SK-N-SH (cell line): ENCODE measurements at regions not wholly inside any gene's neighbourhood (a gene's known extent, or its start where the extent isn't known, plus 50 kb on each side); places are given as distances from the start of the nearest gene placed in this dataset.

Experiments
- CTCF ChIA-PET: fragments of 300-600, 350-600 bp; formaldehyde crosslinking; extraction: SDS; loops from one replicate; lab custom pipeline; 2021; lab: Yijun Ruan, JAX
- POLR2A ChIA-PET: fragments of 350-600 bp; sonication (Branson Sonifier 250); formaldehyde crosslinking; extraction: SDS; loops from one replicate; lab custom pipeline; 2020; ENCODE audit warnings: antibody characterized with exemption, inconsistent platforms; lab: Yijun Ruan, JAX
- DNase-seq: peaks from one replicate; pipeline ENCODE4 v3.0.0; 2012
- H2AFZ ChIP-seq: fragments of 200-600 bp; sonication (generic); 2 replicates; pipeline ENCODE4 v1.8.1; 2016; ENCODE audit warnings: antibody characterized with exemption, mild to moderate bottlenecking, low read depth
- H3F3A ChIP-seq: fragments of 200-600 bp; sonication (generic); replicated peaks from 2 replicates; pipeline ENCODE3; 2016; ENCODE audit warnings: antibody characterized with exemption, mild to moderate bottlenecking; ENCODE audit not compliant: insufficient read depth
- H3K27ac ChIP-seq, 2 experiments: fragments of 200-500 bp in 1 of 2; fragments of 200-600 bp in 1 of 2; sonication (Bioruptor generic) in 1 of 2; sonication (generic), shearing (Covaris generic) in 1 of 2; 2 replicates each; pipeline versions ENCODE4 v1.5.1 to v1.6.1; 2014 to 2016; ENCODE audit warnings: low read depth in 2 of 2, inconsistent platforms in 1 of 2, low read length in 1 of 2, mild to moderate bottlenecking in 1 of 2, mixed read lengths in 1 of 2
- H3K27me3 ChIP-seq: fragments of 200-600 bp; sonication (generic), shearing (Covaris generic); 2 replicates; pipeline ENCODE4 v1.6.1; 2016; ENCODE audit warnings: mixed run types; ENCODE audit not compliant: insufficient read depth
- H3K36me3 ChIP-seq, 2 experiments: fragments of 200-500 bp in 1 of 2; fragments of 200-600 bp in 1 of 2; sonication (Bioruptor generic) in 1 of 2; sonication (generic) in 1 of 2; replicated peaks in 1 of 2; 2 replicates each; pipeline versions ENCODE3 to v1.5.1; 2014 to 2016; ENCODE audit warnings: low read length in 1 of 2, mild to moderate bottlenecking in 1 of 2; ENCODE audit not compliant: insufficient read depth in 2 of 2, control insufficient read depth in 1 of 2
- H3K4me1 ChIP-seq, 2 experiments: fragments of 200-500 bp in 1 of 2; fragments of 200-600 bp in 1 of 2; sonication (Bioruptor generic) in 1 of 2; sonication (generic), shearing (Covaris generic) in 1 of 2; 2 replicates each; pipeline versions ENCODE4 v1.5.1 to v1.6.1; 2014 to 2016; ENCODE audit warnings: low read depth in 1 of 2, low read length in 1 of 2, mixed run types in 1 of 2; ENCODE audit not compliant: insufficient read depth in 2 of 2, control insufficient read depth in 1 of 2
- H3K4me2 ChIP-seq: fragments of 200-600 bp; sonication (generic), shearing (Covaris generic); 2 replicates; pipeline ENCODE4 v1.6.1; 2017; ENCODE audit warnings: mixed run types
- H3K4me3 ChIP-seq, 2 experiments: fragments of 200-500 bp in 1 of 2; fragments of 200-600 bp in 1 of 2; sonication (Bioruptor generic) in 1 of 2; sonication (generic), shearing (Covaris generic) in 1 of 2; 2 replicates each; pipeline versions ENCODE4 v1.5.1 to v1.8.1; 2014 to 2016; ENCODE audit warnings: low read depth in 2 of 2, inconsistent platforms in 1 of 2, low read length in 1 of 2, mild to moderate bottlenecking in 1 of 2, mixed read lengths in 1 of 2, moderate library complexity in 1 of 2
- H3K79me2 ChIP-seq: fragments of 200-600 bp; sonication (generic); 2 replicates; pipeline ENCODE4 v1.8.1; 2017; ENCODE audit warnings: mild to moderate bottlenecking; ENCODE audit not compliant: insufficient read depth
- H3K9ac ChIP-seq: fragments of 200-600 bp; sonication (generic); 2 replicates; pipeline ENCODE4 v1.6.1; 2017; ENCODE audit warnings: mixed run types
- H3K9me2 ChIP-seq: fragments of 200-600 bp; sonication (generic); 2 replicates; pipeline ENCODE4 v1.6.1; 2017; ENCODE audit warnings: mixed run types
- H3K9me3 ChIP-seq: fragments of 200-600 bp; sonication (generic); 2 replicates; pipeline ENCODE4 v1.6.1; 2017; ENCODE audit warnings: mixed run types, mild to moderate bottlenecking, moderate library complexity
- H4K20me1 ChIP-seq: fragments of 200-600 bp; sonication (generic); 2 replicates; pipeline ENCODE4 v1.6.1; 2017; ENCODE audit warnings: mild to moderate bottlenecking, mixed run types; ENCODE audit not compliant: insufficient read depth
- CHD2 ChIP-seq: fragments of 150-350 bp; IDR thresholded peaks from 2 replicates; pipeline ENCODE4 v1.6.1; 2018; ENCODE audit warnings: low read length; ENCODE audit not compliant: partially characterized antibody
- EZH2phosphoT487 ChIP-seq: fragments of 200-600 bp; sonication (generic); IDR thresholded peaks from 2 replicates; pipeline ENCODE4 v1.6.1; 2017; ENCODE audit warnings: low read depth, mixed run types, mild to moderate bottlenecking, antibody characterized with exemption, moderate library complexity, borderline replicate concordance
- FOSL2 ChIP-seq: IDR thresholded peaks from 2 replicates; pipeline ENCODE4 v1.4.0; 2012; ENCODE audit warnings: low read depth, mild to moderate bottlenecking, moderate library complexity, borderline replicate concordance
- FOXJ3 ChIP-seq: sonication (generic); formaldehyde crosslinking; IDR thresholded peaks from 2 replicates; pipeline ENCODE4 v1.5.1; 2020; ENCODE audit warnings: mild to moderate bottlenecking, missing genetic modification reagents
- GABPA ChIP-seq: IDR thresholded peaks from 2 replicates; pipeline ENCODE4 v1.4.0; 2012; ENCODE audit warnings: low read depth, mild to moderate bottlenecking
- GATA2 ChIP-seq: sonication (generic); formaldehyde crosslinking; IDR thresholded peaks from 2 replicates; pipeline ENCODE4 v1.5.0; 2020; ENCODE audit warnings: mild to moderate bottlenecking, missing genetic modification reagents
- MEF2A ChIP-seq: IDR thresholded peaks from 2 replicates; pipeline ENCODE4 v1.4.0; 2012; ENCODE audit warnings: low read depth, borderline replicate concordance
- MXI1 ChIP-seq: IDR thresholded peaks from 2 replicates; pipeline ENCODE4 v1.6.1; 2012; ENCODE audit warnings: mild to moderate bottlenecking, low read depth, low read length, improper control_type of control experiment
- RFX5 ChIP-seq: IDR thresholded peaks from 2 replicates; pipeline ENCODE4 v1.6.1; 2012; ENCODE audit warnings: mild to moderate bottlenecking, improper control_type of control experiment, low read length
- RXRA ChIP-seq: IDR thresholded peaks from 2 replicates; pipeline ENCODE4 v1.4.0; 2012; ENCODE audit warnings: low read depth, mild to moderate bottlenecking, borderline replicate concordance
- SIN3A ChIP-seq: IDR thresholded peaks from 2 replicates; pipeline ENCODE4 v1.6.1; 2012; ENCODE audit warnings: low read depth, mild to moderate bottlenecking, low read length, moderate library complexity, borderline replicate concordance
- SMC3 ChIP-seq: IDR thresholded peaks from 2 replicates; pipeline ENCODE4 v1.6.1; 2012; ENCODE audit warnings: low read depth, low read length, improper control_type of control experiment
- TCF12 ChIP-seq: IDR thresholded peaks from 2 replicates; pipeline ENCODE4 v1.4.0; 2012
- WGBS: methylation state at CpG from one replicate; pipeline ENCODE4 v1.1.6; 2017; ENCODE audit warnings: low lambda C conversion rate; 5-methylcytosine and 5-hydroxymethylcytosine counted together
- TF ChIP-seq, protein P1 (sequence below): fragments of 150-350 bp; IDR thresholded peaks from 2 replicates; pipeline ENCODE4 v1.6.1; 2016; ENCODE audit warnings: mild to moderate bottlenecking, low read depth, low read length
- TF ChIP-seq, protein P2 (sequence below): IDR thresholded peaks from 2 replicates; pipeline ENCODE4 v1.4.0; 2012; ENCODE audit warnings: low read depth
- TF ChIP-seq, protein P3 (sequence below): fragments of 200-600 bp; sonication (generic); IDR thresholded peaks from 2 replicates; pipeline ENCODE4 v1.6.1; 2017; ENCODE audit warnings: antibody characterized with exemption, mild to moderate bottlenecking, moderate library complexity
- TF ChIP-seq, protein P4 (sequence below): IDR thresholded peaks from 2 replicates; pipeline ENCODE4 v1.6.1; 2012; ENCODE audit warnings: mild to moderate bottlenecking, low read depth, low read length, moderate library complexity
- TF ChIP-seq, protein P5 (sequence below): fragments of 150-350 bp; IDR thresholded peaks from 2 replicates; pipeline ENCODE4 v1.6.1; 2017; ENCODE audit warnings: antibody characterized with exemption, low read length, low read depth, borderline replicate concordance

DNA sequence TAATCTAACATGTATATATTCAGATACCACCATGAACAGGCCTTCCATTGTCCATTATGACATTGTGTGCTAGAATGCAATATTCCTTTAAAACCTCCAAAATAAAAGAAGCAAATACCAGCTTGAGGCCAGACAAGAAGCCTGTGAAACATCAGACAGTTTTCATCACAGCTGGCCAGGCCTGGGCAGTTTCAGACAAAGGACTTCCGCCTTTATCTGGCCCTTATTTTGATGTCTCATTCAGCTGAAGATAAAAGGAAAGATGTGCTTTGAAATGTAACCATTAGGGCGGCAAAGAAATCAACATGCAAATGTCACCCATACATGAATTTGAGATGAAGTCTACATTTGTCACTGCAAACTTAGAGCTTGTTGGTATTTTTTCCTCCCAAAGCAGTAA lies 737.5 kb downstream of the KCNJ2 start (continued):
- TF ChIP-seq, protein P1, sequence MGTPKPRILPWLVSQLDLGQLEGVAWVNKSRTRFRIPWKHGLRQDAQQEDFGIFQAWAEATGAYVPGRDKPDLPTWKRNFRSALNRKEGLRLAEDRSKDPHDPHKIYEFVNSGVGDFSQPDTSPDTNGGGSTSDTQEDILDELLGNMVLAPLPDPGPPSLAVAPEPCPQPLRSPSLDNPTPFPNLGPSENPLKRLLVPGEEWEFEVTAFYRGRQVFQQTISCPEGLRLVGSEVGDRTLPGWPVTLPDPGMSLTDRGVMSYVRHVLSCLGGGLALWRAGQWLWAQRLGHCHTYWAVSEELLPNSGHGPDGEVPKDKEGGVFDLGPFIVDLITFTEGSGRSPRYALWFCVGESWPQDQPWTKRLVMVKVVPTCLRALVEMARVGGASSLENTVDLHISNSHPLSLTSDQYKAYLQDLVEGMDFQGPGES = no peak
- TF ChIP-seq GATA2 (peak; percentile 95), SMC3 (no peak), SIN3A (no peak), GABPA (no peak)
- TF ChIP-seq, protein P2, sequence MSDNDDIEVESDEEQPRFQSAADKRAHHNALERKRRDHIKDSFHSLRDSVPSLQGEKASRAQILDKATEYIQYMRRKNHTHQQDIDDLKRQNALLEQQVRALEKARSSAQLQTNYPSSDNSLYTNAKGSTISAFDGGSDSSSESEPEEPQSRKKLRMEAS = no peak
- TF ChIP-seq, protein P3, sequence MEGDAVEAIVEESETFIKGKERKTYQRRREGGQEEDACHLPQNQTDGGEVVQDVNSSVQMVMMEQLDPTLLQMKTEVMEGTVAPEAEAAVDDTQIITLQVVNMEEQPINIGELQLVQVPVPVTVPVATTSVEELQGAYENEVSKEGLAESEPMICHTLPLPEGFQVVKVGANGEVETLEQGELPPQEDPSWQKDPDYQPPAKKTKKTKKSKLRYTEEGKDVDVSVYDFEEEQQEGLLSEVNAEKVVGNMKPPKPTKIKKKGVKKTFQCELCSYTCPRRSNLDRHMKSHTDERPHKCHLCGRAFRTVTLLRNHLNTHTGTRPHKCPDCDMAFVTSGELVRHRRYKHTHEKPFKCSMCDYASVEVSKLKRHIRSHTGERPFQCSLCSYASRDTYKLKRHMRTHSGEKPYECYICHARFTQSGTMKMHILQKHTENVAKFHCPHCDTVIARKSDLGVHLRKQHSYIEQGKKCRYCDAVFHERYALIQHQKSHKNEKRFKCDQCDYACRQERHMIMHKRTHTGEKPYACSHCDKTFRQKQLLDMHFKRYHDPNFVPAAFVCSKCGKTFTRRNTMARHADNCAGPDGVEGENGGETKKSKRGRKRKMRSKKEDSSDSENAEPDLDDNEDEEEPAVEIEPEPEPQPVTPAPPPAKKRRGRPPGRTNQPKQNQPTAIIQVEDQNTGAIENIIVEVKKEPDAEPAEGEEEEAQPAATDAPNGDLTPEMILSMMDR = no peak
- TF ChIP-seq, all 33 proteins: peak for 10

DNA sequence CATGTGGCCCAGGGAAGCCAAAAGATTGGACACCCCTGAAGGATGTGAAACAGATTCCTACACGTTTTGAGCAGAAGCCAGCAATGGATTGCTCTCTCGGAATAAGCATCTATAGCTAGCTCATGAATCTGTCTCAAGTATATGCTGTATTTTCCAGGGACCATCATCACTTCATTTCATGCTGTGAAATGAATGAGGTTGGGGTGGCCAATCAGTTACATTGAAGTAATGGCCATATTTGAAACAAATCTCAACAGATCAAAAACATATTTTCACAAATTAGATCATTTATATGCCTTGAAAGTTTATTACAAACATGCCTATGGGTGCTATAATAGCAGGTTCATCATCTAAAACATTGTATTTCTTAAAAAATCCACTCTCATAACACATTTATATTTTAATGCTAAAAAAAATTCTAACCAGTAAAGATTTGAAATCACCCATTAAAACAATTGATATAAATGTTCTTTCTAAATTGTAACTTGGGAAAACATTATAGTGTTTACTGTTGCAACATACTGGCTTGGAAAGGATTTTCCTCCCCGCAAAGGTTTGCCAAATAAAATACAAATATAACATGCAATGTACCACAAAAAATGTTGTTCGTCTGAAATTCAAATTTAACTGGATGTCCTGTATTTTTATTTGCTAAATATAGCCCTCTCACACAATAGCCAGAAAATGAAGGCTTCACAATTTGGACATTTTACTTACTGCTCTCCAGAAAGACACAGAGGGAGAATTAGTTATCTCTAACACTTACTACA lies 743.6 kb downstream of the KCNJ2 start:
- Histone ChIP-seq H3K27me3 (no peaks in the 10 kb centered on the region), H3K4me1 (no peaks in the 10 kb centered on the region), H3F3A (no peaks in the 10 kb centered on the region), H3K4me2 (no peak overlapping the region), H2AFZ (no peak overlapping the region), H3K79me2 (no peaks in the 10 kb centered on the region), H3K9ac (no peak overlapping the region), H3K9me2 (no peaks in the 10 kb centered on the region), H4K20me1 (no peaks in the 10 kb centered on the region), H3K9me3 (no peaks in the 10 kb centered on the region), H3K36me3 (no peaks in the 10 kb centered on the region), H3K27ac (no peak overlapping the region), H3K4me3 (no peak overlapping the region)
- ChIA-PET POLR2A (no interaction called here), CTCF (no interaction called here)
- no peak for DNase-seq
- 41% methylated on average over 4 of the region's 4 CpGs for WGBS
- TF ChIP-seq FOSL2 (no peak), MEF2A (no peak), RXRA (no peak), SMC3 (no peak), EZH2phosphoT487 (no peak)

DNA sequence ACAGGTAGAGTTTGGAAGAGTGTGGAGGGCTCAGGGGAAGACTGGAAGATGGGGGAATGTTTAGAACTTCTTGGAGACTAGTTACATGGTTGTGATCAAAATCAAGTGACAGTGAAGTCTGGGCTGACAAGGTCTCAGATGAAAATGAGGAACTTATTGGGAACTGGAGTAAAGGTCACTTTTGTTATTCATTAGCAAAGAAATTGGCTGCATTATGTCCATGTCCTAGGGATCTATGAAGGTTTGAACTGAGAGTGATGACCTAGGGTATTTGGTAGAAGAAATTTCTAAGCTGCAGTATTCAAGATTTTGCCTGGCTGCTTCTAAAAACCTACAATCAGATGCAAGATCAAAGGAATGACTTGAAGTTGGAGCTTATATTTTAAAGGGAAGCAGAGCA lies 747.1 kb downstream of the KCNJ2 start:
- no peaks in the 10 kb centered on the region for H3K36me3 ChIP-seq
- no peak overlapping the region for H3K4me2 ChIP-seq
- H3K79me2 ChIP-seq = no peaks in the 10 kb centered on the region
- no peaks in the 10 kb centered on the region for H3K9me2 ChIP-seq
- H3F3A ChIP-seq = no peaks in the 10 kb centered on the region
- no peaks in the 10 kb centered on the region for H3K9me3 ChIP-seq
- no peak overlapping the region for H2AFZ ChIP-seq
- no peaks in the 10 kb centered on the region for H3K4me1 ChIP-seq
- no peak overlapping the region for H3K4me3 ChIP-seq
- ChIA-PET POLR2A (no interaction called here), CTCF (no interaction called here)
- no peaks in the 10 kb centered on the region for H3K27me3 ChIP-seq
- no peaks in the 10 kb centered on the region for H4K20me1 ChIP-seq
- no peak overlapping the region for H3K9ac ChIP-seq
- DNase-seq = no peak
- no peak overlapping the region for H3K27ac ChIP-seq
- TF ChIP-seq RFX5 = no peak
- TF ChIP-seq, protein P4, sequence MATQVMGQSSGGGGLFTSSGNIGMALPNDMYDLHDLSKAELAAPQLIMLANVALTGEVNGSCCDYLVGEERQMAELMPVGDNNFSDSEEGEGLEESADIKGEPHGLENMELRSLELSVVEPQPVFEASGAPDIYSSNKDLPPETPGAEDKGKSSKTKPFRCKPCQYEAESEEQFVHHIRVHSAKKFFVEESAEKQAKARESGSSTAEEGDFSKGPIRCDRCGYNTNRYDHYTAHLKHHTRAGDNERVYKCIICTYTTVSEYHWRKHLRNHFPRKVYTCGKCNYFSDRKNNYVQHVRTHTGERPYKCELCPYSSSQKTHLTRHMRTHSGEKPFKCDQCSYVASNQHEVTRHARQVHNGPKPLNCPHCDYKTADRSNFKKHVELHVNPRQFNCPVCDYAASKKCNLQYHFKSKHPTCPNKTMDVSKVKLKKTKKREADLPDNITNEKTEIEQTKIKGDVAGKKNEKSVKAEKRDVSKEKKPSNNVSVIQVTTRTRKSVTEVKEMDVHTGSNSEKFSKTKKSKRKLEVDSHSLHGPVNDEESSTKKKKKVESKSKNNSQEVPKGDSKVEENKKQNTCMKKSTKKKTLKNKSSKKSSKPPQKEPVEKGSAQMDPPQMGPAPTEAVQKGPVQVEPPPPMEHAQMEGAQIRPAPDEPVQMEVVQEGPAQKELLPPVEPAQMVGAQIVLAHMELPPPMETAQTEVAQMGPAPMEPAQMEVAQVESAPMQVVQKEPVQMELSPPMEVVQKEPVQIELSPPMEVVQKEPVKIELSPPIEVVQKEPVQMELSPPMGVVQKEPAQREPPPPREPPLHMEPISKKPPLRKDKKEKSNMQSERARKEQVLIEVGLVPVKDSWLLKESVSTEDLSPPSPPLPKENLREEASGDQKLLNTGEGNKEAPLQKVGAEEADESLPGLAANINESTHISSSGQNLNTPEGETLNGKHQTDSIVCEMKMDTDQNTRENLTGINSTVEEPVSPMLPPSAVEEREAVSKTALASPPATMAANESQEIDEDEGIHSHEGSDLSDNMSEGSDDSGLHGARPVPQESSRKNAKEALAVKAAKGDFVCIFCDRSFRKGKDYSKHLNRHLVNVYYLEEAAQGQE = no peak
- TF ChIP-seq, protein P5, sequence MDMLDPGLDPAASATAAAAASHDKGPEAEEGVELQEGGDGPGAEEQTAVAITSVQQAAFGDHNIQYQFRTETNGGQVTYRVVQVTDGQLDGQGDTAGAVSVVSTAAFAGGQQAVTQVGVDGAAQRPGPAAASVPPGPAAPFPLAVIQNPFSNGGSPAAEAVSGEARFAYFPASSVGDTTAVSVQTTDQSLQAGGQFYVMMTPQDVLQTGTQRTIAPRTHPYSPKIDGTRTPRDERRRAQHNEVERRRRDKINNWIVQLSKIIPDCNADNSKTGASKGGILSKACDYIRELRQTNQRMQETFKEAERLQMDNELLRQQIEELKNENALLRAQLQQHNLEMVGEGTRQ = no peak
- TF ChIP-seq TCF12 = no peak
- no peak for TF ChIP-seq EZH2phosphoT487
- TF ChIP-seq MEF2A = no peak
- TF ChIP-seq GABPA = no peak
- no peak for TF ChIP-seq MXI1
- no peak for TF ChIP-seq CHD2
- TF ChIP-seq FOXJ3 (CRISPR knock-in tag) = no peak
